Endothelial cell of umbilical vein (primary cell): ENCODE measurements at regions not wholly inside any gene's neighbourhood (a gene's known extent, or its start where the extent isn't known, plus 50 kb on each side); places are given as distances from the start of the nearest gene placed in this dataset.

Source experiments
- MAX ChIP-seq: IDR thresholded peaks from 2 replicates; pipeline ENCODE4 v1.6.1; 2011; ENCODE audit not compliant: insufficient read depth, insufficient read length
- POLR2A ChIP-seq: IDR thresholded peaks from 2 replicates; pipeline ENCODE4 v1.6.1; 2012; ENCODE audit warnings: low read depth, mild to moderate bottlenecking, control low read depth, low read length
- TF ChIP-seq, protein P1 (sequence below), 2 donors: IDR thresholded peaks; 1 replicate in 1 of 2; 2 replicates in 1 of 2; pipeline ENCODE4 v1.5.1; 2011; ENCODE audit warnings: low read length in 2 of 2, mild to moderate bottlenecking in 2 of 2, moderate library complexity in 2 of 2, control low read depth in 1 of 2, inconsistent platforms in 1 of 2, low read depth in 1 of 2; ENCODE audit not compliant: insufficient read depth in 1 of 2; ENCODE audit errors: extremely low read depth in 1 of 2

DNA sequence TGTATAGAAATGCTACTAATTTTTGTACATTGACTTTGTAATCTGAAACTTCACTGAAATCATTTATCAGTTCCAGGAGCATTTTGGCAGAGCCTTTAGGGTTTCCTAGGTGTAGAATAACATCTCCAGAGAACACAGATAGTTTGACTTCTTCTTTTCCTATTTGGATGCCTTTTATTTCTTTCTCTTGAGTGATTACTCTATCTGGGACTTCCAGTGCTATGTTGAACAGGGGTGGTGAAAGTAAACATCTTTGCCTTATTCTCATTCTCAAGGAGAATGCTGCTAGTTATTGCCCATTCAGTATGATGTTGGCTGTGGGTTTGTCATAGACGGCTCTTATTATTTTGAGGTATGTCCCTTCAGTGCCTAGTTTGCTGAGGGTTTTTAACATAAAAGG lies 697.9 kb upstream of the ROBO1 start:
- TF ChIP-seq, protein P1, sequence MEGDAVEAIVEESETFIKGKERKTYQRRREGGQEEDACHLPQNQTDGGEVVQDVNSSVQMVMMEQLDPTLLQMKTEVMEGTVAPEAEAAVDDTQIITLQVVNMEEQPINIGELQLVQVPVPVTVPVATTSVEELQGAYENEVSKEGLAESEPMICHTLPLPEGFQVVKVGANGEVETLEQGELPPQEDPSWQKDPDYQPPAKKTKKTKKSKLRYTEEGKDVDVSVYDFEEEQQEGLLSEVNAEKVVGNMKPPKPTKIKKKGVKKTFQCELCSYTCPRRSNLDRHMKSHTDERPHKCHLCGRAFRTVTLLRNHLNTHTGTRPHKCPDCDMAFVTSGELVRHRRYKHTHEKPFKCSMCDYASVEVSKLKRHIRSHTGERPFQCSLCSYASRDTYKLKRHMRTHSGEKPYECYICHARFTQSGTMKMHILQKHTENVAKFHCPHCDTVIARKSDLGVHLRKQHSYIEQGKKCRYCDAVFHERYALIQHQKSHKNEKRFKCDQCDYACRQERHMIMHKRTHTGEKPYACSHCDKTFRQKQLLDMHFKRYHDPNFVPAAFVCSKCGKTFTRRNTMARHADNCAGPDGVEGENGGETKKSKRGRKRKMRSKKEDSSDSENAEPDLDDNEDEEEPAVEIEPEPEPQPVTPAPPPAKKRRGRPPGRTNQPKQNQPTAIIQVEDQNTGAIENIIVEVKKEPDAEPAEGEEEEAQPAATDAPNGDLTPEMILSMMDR (IDR thresholded peaks at IDR 0.05; ENCODE audit: extremely low read depth in 1 of 2, insufficient read depth in 1 of 2, low read depth in 1 of 2, low read length in 2 of 2), result no peak
- TF ChIP-seq POLR2A (no peak), MAX (no peak)
